NCI-H460 (cell line): ENCODE measurements at regions not wholly inside any gene's neighbourhood (a gene's known extent, or its start where the extent isn't known, plus 50 kb on each side); places are given as distances from the start of the nearest gene placed in this dataset.
"Not testable (repeated sequence)": the region's sequence is repeated elsewhere in the genome, so short reads cannot be mapped to it uniquely, and the experiment has no call there.

ENCODE experiments used
- DNase-seq: peaks from one replicate; pipeline ENCODE4 v3.0.0-alpha.2; 2016; ENCODE audit warnings: low read depth; ENCODE audit errors: extremely low read depth

DNA sequence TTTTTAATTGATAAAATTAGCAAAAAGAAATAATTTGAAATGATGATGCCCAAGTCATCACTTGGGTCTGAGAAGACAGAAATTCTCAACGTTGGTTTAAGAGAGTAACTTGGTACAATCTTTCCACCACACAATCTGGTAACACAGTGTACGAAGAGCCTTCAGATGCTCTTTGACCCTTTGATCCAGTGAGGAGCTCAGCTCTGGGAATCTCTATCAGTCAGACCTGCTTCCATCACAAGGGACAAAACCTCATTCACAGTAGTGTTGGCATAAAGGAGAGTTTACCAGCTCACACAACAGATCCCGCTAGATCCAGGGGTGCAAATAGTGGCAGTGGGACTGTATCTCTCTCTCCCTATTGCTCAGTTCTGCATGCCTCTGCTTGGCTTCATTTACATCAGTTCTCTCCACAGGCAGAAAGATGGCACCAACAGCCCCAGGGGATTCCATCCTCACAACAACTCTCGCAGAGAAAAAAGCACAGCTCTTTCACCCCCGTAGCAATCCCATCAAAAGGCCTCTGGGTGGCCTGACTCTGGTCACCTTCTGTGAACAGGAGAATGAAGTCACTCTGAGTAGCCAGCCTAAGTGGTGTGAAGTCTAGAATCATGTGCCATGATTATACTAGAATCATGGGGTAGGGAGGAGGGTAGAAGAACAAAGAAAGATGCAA lies 119.7 kb downstream of the ZNF281 start:
- DNase-seq = no peak

- no peak for DNase-seq
Measured at GRCh38 chr1:200288226-200288625, 121.6 kb downstream of the ZNF281 start.

DNA sequence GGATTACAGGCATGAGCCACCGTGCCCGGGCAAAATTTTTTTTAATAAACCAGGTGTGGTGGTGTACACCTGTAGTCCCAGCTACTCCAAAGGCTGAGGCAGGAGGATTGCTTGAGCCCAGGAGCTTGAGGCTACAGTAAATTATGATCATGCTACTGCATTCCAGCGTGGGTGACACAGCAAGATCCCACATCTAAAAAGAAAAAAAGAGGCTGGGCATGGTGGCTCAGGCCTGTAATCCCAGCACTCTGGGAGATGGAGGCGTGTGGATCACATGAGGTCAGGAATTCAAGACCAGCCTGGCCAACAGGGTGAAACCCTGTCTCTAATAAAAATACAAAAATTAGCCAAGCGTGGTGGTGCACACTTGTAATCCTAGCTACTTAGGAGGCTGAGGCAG lies 125.6 kb downstream of the ZNF281 start:
- DNase-seq = not testable (repeated sequence)

DNA sequence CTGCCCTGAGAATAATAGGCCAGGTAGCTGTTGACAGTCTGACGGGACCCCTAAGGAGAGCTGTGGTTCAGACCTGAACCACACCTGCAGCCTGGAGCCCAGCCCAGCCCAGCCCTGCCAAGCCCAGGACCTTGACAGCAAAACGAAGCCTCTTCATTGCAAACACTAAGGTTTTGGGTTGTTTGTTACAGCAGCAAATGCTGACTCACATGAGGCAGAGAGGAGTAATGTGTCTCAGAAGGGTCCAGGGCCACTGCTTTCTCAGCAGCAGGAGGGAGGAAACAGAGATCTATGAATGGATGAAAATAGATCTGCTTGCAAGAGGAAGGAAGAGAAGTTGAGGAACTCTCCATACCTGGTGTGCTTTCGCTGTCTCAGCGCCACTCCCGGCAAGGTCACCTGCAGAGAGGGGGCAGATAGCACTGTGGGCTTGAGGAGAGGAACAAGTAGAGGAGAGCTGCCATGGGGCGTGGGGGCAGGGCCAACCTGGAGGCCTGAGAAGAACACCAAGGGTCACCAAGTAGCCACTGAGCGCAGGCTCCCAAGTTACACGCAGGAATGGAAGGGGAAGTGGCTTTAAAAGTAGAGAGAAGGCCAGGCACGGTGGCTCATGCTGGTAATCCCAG lies 127.2 kb downstream of the ZNF281 start:
- no peak for DNase-seq

DNA sequence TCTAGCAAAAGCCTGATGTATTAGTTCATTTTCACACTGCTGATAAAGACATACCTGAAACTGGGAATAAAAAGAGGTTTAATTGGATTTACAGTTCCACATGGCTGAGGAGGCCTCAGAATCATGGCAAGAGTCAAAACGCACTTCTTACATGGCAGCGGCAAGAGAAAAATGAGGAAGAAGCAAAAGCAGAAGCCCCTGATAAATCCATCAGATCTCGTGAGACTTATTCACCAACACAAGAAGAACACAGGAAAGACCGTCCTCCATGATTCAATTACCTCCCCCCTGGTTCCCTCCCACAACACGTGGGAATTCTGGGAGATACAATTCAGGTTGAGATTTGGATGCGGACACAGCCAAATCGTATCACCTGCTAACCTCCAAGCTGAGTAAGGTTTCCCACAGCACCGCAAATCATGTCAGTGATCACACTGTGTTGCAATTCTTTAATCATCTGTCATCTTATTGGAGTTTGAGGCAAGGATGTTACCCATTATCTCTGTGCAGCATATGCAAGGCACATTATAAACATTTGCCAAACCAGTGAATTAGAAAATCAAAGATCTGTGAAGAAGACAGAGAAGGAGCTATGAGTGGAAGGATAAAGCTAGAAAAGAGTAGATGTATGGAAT lies 128.5 kb downstream of the ZNF281 start:
- DNase-seq = no peak

DNA sequence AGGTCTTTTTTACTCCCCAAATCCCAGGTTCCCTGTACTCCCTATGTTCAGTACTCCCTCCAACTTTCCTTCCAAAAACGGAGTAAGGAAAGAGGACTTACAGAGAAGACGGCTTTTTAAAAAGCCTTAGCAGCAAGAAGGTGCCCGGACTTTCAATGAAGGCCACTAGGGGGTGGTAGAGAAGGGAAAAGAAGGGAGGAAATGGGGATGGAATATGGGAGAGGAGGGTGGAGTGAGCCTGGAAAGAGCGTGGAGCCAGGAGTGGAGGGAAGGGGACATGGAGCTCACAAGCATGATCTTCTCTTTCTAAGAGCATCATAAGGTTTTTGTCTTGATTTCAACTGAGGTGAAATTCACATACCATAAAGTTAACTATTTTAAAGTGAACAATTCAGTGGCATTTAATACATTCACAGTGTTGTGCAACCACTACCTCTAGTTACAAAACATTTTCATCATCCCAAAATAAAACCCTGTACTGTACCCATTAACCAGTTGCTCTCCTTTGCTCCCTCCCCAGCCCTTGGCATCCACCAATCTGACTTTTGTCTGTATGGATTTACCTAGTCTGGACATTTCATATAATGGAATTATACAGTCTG lies 129.9 kb downstream of the ZNF281 start:
- DNase-seq = peak; percentile 78

DNA sequence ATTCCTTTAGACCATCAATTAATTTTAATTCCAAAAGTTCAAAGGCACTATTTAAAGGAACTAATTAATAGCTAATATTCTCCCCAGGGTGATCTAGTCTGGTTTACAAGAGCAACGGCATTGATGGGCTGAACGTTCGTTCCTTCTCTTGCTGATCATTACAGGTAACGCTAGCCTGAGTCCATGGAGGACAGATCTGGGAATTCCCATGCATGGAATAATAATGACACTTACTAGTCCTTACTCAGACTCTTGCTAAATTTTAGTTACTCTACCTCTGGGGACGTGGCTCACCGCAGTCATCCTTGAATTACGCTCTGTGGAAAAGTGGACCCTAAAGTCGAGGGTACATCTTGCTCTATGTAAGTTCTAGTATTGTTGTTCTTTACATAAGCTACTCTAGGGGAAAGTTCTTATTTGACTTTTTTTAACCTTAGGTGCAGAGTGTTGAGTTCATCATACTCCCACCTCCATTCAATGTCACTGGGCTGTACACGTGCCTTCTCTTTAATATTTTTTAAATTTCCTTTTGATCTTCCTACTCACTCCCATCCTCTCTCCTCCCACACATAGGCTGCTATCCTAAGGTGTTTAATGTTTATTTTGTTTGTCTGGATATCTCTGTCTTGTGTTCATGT lies 133.9 kb downstream of the ZNF281 start:
- no peak for DNase-seq

GRCh38 chr1:200275415-200275814 lies 134.4 kb downstream of the ZNF281 start:
- DNase-seq = no peak

- DNase-seq = no peak
Measured at GRCh38 chr1:200274116-200274515, 135.7 kb downstream of the ZNF281 start.

DNA sequence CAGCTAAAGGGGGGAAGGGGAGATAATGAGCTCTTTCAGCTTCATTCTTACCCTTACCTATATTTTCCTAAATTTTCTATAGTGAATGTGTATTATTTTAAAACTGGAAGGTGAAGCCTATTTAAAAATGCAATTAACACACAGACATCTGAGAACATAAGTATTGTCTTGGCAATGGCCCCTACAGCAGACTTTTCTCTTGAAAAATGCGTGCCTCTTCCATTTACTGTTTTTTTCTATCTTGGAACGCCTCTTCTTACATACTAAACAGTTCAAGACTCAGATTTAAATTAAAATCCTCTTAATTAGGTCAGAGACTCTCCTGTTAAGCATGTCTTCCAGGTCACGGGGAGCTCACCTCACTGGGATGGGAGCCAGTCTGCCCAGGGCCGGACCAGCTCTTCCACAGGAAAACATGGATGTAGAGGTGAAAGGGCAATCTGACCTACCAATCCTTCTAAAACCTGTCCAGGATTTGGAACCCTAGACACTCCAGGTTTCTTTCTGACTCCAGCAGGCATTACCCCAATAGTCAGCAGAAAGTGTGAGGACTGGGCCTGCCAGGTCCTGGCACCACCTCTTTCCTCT lies 137.3 kb downstream of the ZNF281 start:
- DNase-seq = no peak

GRCh38 chr1:200269256-200269655 lies 140.6 kb downstream of the ZNF281 start:
- DNase-seq = no peak

- DNase-seq = no peak
Measured at GRCh38 chr1:200267937-200268336, 141.9 kb downstream of the ZNF281 start.

- DNase-seq = no peak
Measured at GRCh38 chr1:200267458-200267857, 142.4 kb downstream of the ZNF281 start.

- no peak for DNase-seq
Measured at GRCh38 chr1:200266871-200267270, 143.0 kb downstream of the ZNF281 start.

DNA sequence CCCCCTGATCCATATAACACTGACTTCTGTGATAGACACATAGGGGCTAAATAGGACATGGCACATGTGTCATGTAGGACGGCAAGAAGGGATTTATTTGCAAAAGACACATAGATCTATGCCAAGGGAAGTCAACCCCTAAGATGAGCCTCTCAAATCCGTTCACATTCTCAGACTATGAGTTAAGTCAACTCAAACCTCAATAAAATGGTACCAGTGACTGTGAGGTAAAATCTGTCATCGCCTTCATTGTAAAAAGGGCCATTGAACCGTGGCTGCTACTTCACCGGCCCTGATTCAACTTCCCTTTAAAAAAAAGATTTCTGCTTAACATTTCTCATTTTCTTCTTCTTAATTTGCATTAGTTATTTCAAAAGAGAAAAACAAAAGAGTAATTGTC lies 144.0 kb downstream of the ZNF281 start:
- DNase-seq = no peak

DNA sequence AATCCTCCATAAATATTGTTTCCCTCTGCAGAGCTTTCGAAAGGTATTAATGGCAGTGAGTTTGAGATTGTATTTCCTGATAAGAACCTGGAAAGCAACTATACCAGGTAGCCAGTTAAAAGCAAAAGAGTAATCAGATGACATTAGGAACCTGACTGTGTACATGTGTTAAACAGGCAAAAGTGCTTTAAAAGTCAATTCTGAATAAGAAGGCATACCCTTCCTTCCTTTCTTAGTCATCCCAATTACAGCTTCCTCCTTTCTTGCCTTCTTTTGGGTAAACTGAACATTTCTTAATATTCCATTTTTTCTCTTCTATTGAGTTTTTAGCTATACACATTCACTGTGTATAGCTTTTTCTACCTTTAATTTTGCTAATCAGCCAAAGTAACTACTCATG lies 144.7 kb downstream of the ZNF281 start:
- no peak for DNase-seq

DNA sequence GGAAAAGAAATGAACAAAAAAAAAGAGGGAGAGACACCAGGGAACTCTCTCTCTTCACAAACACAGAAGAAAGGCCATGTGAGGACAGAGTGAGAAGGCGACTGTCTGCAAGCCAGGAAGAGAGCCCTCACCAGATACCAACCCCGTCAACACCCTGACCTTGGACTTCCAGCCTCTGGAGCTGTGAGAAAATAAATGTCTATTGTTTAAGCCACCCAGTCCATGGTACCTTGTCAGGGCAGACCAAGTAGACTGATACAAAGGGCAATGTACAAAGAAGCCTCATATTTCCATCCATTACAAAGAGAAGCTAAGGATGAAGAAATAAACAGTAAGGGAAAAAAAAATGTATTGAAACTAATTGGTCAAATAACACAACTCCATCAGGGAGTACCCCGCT lies 146.6 kb downstream of the ZNF281 start:
- DNase-seq = no peak

DNA sequence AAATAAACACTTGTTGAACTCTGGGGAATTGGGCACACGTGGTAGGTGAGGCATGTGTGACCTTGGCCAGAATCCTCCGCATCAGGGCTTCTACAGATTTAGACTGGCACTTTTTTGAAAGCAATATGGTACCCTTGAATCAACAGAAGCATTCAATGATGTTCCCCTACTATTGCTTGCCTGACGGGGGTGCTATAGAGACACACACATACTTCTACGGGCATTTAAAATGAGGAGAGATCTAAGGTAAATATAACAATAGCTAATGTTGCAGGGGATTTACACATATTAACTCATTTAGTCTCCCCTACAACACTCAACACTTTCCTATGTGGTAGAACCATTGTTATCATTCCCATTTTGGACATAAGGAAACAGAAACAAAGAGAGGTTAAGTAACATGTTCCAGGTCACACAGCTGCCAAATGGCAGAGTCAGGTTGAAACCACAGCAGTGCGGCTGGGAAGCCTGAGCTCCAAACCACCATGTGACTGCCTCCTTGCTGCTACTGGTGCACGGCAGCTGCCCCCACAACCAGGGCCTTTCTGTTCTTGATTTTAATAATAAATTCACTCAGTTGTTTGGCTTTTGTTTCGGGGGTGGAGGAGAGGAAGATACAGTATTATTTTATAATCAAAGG lies 147.4 kb downstream of the ZNF281 start:
- no peak for DNase-seq

GRCh38 chr1:200260597-200261335 lies 149.1 kb downstream of the ZNF281 start:
- DNase-seq = no peak
